Parathyroid adenoma (tissue), 2 donors: ENCODE measurements at regions not wholly inside any gene's neighbourhood (a gene's known extent, or its start where the extent isn't known, plus 50 kb on each side); places are given as distances from the start of the nearest gene placed in this dataset.

Experiments used
- H2AFZ ChIP-seq: fragments of 300-600 bp; sonication (generic); one replicate; pipeline ENCODE4 v1.7.0; 2017; ENCODE audit warnings: antibody characterized with exemption, mild to moderate bottlenecking
- H3K27ac ChIP-seq: fragments of 300-600 bp; sonication (generic); one replicate; pipeline ENCODE4 v1.7.0; 2017
- H3K27me3 ChIP-seq: fragments of 300-600 bp; sonication (generic); one replicate; pipeline ENCODE4 v1.7.0; 2017; ENCODE audit warnings: low read length; ENCODE audit not compliant: control insufficient read depth, insufficient read depth
- H3K36me3 ChIP-seq: fragments of 300-600 bp; sonication (generic); one replicate; pipeline ENCODE4 v1.7.0; 2017; ENCODE audit warnings: low read length; ENCODE audit not compliant: control insufficient read depth, insufficient read depth
- H3K4me1 ChIP-seq: fragments of 300-600 bp; sonication (generic); one replicate; pipeline ENCODE4 v1.7.0; 2017; ENCODE audit warnings: control low read depth
- H3K4me2 ChIP-seq: fragments of 300-600 bp; sonication (generic); one replicate; pipeline ENCODE4 v1.7.0; 2017; ENCODE audit warnings: low read length
- H3K4me3 ChIP-seq: fragments of 300-600 bp; sonication (generic); one replicate; pipeline ENCODE4 v1.7.0; 2017; ENCODE audit warnings: low read depth, low read length
- H3K79me2 ChIP-seq: fragments of 300-600 bp; sonication (generic); one replicate; pipeline ENCODE4 v1.7.0; 2017; ENCODE audit warnings: control low read depth
- H3K9ac ChIP-seq: fragments of 300-600 bp; sonication (generic); one replicate; pipeline ENCODE4 v1.7.0; 2017; ENCODE audit warnings: mild to moderate bottlenecking
- H3K9me3 ChIP-seq: fragments of 300-600 bp; sonication (generic); one replicate; pipeline ENCODE4 v1.7.0; 2017; ENCODE audit warnings: low read length; ENCODE audit not compliant: control insufficient read depth
- CTCF ChIP-seq: fragments of 300-600 bp; sonication (generic); IDR thresholded peaks from one replicate; pipeline ENCODE4 v1.7.0; 2017; ENCODE audit warnings: antibody characterized with exemption, mild to moderate bottlenecking
- donor health status: primary hyperparathyroidism.

DNA sequence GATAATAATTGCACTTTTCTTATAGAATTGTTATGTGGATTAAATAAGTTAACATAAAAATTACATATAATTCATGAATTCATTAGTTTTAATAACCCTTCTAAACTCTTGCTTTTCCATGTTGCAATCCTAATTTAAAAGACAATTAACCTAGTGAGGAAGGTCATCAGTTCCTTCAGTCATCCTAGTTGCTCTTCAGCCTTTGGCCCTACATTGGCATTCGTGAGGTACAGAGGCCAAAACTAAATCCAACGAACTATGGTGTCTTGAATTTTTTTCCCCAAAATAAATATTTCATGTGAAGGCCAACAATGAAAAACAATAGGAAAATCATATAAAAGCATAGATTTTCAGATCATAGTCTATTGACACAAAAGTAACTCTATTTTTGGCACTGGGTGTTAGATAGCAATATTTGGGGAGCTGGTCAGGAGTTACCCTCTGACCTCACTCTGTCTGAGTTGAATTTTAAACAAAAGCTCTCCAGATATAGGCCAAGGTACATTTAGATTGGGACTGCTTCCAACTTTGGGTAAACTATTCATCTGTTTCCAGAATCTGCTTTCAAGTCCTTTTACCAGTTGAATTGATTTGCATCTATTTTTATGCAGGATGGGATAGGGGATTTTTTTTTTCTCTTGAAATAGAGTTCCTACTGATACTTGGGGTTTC lies 104.5 kb downstream of the SEM1 start:
- Histone ChIP-seq H3K4me2 (no peak overlapping the region), H3K4me3 (no peak overlapping the region), H3K27me3 (no peaks in the 10 kb centered on the region), H3K36me3 (no peaks in the 10 kb centered on the region), H3K79me2 (no peaks in the 10 kb centered on the region), H2AFZ (no peak overlapping the region), H3K9me3 (no peaks in the 10 kb centered on the region), H3K9ac (no peak overlapping the region), H3K4me1 (no peaks in the 10 kb centered on the region), H3K27ac (no peak overlapping the region)
- no peak for TF ChIP-seq CTCF

GRCh38 chr7:96599288-96599936 lies 110.2 kb downstream of the SEM1 start:
- Histone ChIP-seq H3K4me1 (no peaks in the 10 kb centered on the region), H2AFZ (no peak overlapping the region), H3K4me3 (no peak overlapping the region), H3K79me2 (no peaks in the 10 kb centered on the region), H3K27me3 (no peaks in the 10 kb centered on the region), H3K9me3 (no peaks in the 10 kb centered on the region), H3K9ac (no peak overlapping the region), H3K4me2 (no peak overlapping the region), H3K27ac (no peak overlapping the region), H3K36me3 (no peaks in the 10 kb centered on the region)
- no peak for TF ChIP-seq CTCF

DNA sequence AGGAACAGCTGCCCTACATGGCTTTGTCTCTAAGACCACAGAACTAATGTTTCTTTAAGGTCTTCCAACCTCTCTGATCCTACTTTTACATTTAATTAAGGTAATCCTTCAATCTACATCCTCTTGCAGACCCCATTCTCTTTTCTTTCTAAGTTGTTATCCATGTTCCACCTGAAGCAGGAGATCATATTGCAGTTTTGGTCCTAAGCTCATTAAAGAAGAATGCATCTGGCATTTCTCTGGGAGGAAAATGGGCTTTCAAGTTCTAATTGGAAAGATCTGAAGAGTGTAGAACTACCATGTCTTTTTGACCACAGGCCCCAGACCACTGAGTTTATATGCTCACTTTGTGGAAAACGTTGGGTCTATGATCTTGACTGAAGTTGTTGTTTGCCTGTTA lies 111.2 kb downstream of the SEM1 start:
- Histone ChIP-seq H3K27me3 (no peaks in the 10 kb centered on the region), H3K9ac (no peak overlapping the region), H3K36me3 (no peaks in the 10 kb centered on the region), H3K4me3 (no peak overlapping the region), H3K9me3 (no peaks in the 10 kb centered on the region), H3K27ac (no peak overlapping the region), H2AFZ (no peak overlapping the region), H3K79me2 (no peaks in the 10 kb centered on the region), H3K4me2 (no peak overlapping the region), H3K4me1 (no peaks in the 10 kb centered on the region)
- no peak for TF ChIP-seq CTCF

- H3K36me3 ChIP-seq: no peaks in the 10 kb centered on the region
- H3K9ac ChIP-seq: no peak overlapping the region
- H3K4me2 ChIP-seq: no peak overlapping the region
- H3K4me3 ChIP-seq: no peak overlapping the region
- H3K27ac ChIP-seq: no peak overlapping the region
- H3K79me2 ChIP-seq: no peaks in the 10 kb centered on the region
- no peak for TF ChIP-seq CTCF
- H3K27me3 ChIP-seq: no peaks in the 10 kb centered on the region
- no peaks in the 10 kb centered on the region for H3K9me3 ChIP-seq
- H2AFZ ChIP-seq: no peak overlapping the region
- H3K4me1 ChIP-seq: no peaks in the 10 kb centered on the region
Measured at GRCh38 chr7:96596120-96596826, 113.4 kb downstream of the SEM1 start.
